H9 (cell line): ENCODE measurements at regions not wholly inside any gene's neighbourhood (a gene's known extent, or its start where the extent isn't known, plus 50 kb on each side); places are given as distances from the start of the nearest gene placed in this dataset.

Experiments
- DNase-seq: peaks from one replicate; pipeline ENCODE4 v3.0.0-alpha.2; 2017
- H2AFZ ChIP-seq: one replicate; pipeline ENCODE4 v1.6.1; 2013; ENCODE audit warnings: mild to moderate bottlenecking, low read length, control low read depth, moderate library complexity
- H2AK5ac ChIP-seq: 2 replicates; pipeline ENCODE4 v1.6.1; 2013; ENCODE audit warnings: low read length, control low read depth, mixed read lengths; ENCODE audit not compliant: insufficient read length
- H2BK120ac ChIP-seq: one replicate; pipeline ENCODE4 v1.6.1; 2013; ENCODE audit warnings: low read depth, mild to moderate bottlenecking, low read length, control low read depth, inconsistent platforms; ENCODE audit not compliant: poor library complexity, severe bottlenecking
- H2BK12ac ChIP-seq: 2 replicates; pipeline ENCODE4 v1.6.1; 2013; ENCODE audit warnings: low read length, control low read depth, mixed read lengths, low read depth; ENCODE audit not compliant: insufficient read length
- H2BK15ac ChIP-seq: 2 replicates; pipeline ENCODE4 v1.6.1; 2013; ENCODE audit warnings: low read depth, low read length, control low read depth
- H2BK20ac ChIP-seq: one replicate; pipeline ENCODE4 v1.6.1; 2013; ENCODE audit warnings: low read depth, mild to moderate bottlenecking, low read length, control low read depth, inconsistent platforms; ENCODE audit not compliant: poor library complexity, severe bottlenecking
- H2BK5ac ChIP-seq: 2 replicates; pipeline ENCODE4 v1.6.1; 2013; ENCODE audit warnings: low read length, control low read depth, mixed read lengths; ENCODE audit not compliant: insufficient read length
- H3K14ac ChIP-seq: 2 replicates; pipeline ENCODE4 v1.6.1; 2013; ENCODE audit warnings: low read length, control low read depth; ENCODE audit not compliant: insufficient read depth
- H3K18ac ChIP-seq: 2 replicates; pipeline ENCODE4 v1.6.1; 2013; ENCODE audit warnings: low read depth, mild to moderate bottlenecking, mixed read lengths, low read length, control low read depth; ENCODE audit not compliant: insufficient read length
- H3K23ac ChIP-seq: 2 replicates; pipeline ENCODE4 v1.6.1; 2013; ENCODE audit warnings: low read length, control low read depth, mixed read lengths, low read depth; ENCODE audit not compliant: insufficient read length
- H3K23me2 ChIP-seq: 2 replicates; pipeline ENCODE4 v1.6.1; 2013; ENCODE audit warnings: low read depth, mild to moderate bottlenecking, mixed read lengths, low read length, control low read depth; ENCODE audit not compliant: insufficient read length, poor library complexity, severe bottlenecking
- H3K27ac ChIP-seq: 2 replicates; pipeline ENCODE4 v1.5.1; 2013; ENCODE audit warnings: low read length, control low read depth, mixed read lengths, low read depth; ENCODE audit not compliant: insufficient read length
- H3K27me3 ChIP-seq: 2 replicates; pipeline ENCODE4 v1.6.1; 2013; ENCODE audit warnings: low read length, control low read depth, inconsistent platforms; ENCODE audit not compliant: insufficient read depth
- H3K4ac ChIP-seq: 2 replicates; pipeline ENCODE4 v1.6.1; 2013; ENCODE audit warnings: low read depth, mild to moderate bottlenecking, control low read depth, inconsistent platforms, low read length, moderate library complexity
- H3K4me1 ChIP-seq: 2 replicates; pipeline ENCODE4 v1.6.1; 2013; ENCODE audit warnings: low read length, control low read depth, inconsistent platforms; ENCODE audit not compliant: insufficient read depth
- H3K4me2 ChIP-seq: 2 replicates; pipeline ENCODE4 v1.6.1; 2013; ENCODE audit warnings: low read length, control low read depth, mixed read lengths; ENCODE audit not compliant: insufficient read length, insufficient read depth
- H3K56ac ChIP-seq: 2 replicates; pipeline ENCODE4 v1.6.1; 2013; ENCODE audit warnings: low read depth, mild to moderate bottlenecking, mixed read lengths, low read length, control low read depth; ENCODE audit not compliant: insufficient read length
- H3K79me1 ChIP-seq: 2 replicates; pipeline ENCODE4 v1.6.1; 2013; ENCODE audit warnings: low read depth, mild to moderate bottlenecking, moderate library complexity, low read length, control low read depth, inconsistent platforms; ENCODE audit not compliant: insufficient read depth, poor library complexity, severe bottlenecking
- H3K79me2 ChIP-seq: 2 replicates; pipeline ENCODE4 v1.6.1; 2013; ENCODE audit warnings: low read length, control low read depth, inconsistent platforms; ENCODE audit not compliant: insufficient read depth
- H3K9ac ChIP-seq: 2 replicates; pipeline ENCODE4 v1.6.1; 2013; ENCODE audit warnings: low read length, control low read depth, mixed read lengths; ENCODE audit not compliant: insufficient read length; ENCODE audit errors: extremely low read depth
- H3K9me3 ChIP-seq: one replicate; pipeline ENCODE4 v1.6.1; 2013; ENCODE audit warnings: low read depth, low read length, inconsistent platforms; ENCODE audit not compliant: control insufficient read depth
- H3T11ph ChIP-seq: one replicate; pipeline ENCODE4 v1.6.1; 2013; ENCODE audit warnings: mild to moderate bottlenecking, low read length, control low read depth, inconsistent platforms
- H4K20me1 ChIP-seq: one replicate; pipeline ENCODE4 v1.6.1; 2013; ENCODE audit not compliant: control insufficient read depth, insufficient read length, insufficient read depth
- H4K5ac ChIP-seq: 2 replicates; pipeline ENCODE4 v1.6.1; 2013; ENCODE audit warnings: low read depth, mild to moderate bottlenecking, mixed read lengths, low read length, control low read depth; ENCODE audit not compliant: insufficient read length
- H4K8ac ChIP-seq: replicated peaks from 2 replicates; pipeline ENCODE4 v1.6.1; 2013; ENCODE audit warnings: low read length, control low read depth, mixed read lengths, low read depth; ENCODE audit not compliant: insufficient read length
- H4K91ac ChIP-seq: 2 replicates; pipeline ENCODE4 v1.6.1; 2013; ENCODE audit warnings: low read depth, mild to moderate bottlenecking, moderate library complexity, mixed read lengths, low read length, control low read depth; ENCODE audit not compliant: insufficient read length
- H3K27ac Mint-ChIP-seq, 3 experiments: 2 replicates in 2 of 3; 3 replicates in 1 of 3; pipeline ENCODE4 v1.8.0; 2020 to 2021; ENCODE audit warnings: mixed read lengths in 3 of 3, mild to moderate bottlenecking in 1 of 3, moderate library complexity in 1 of 3
- H3K27me3 Mint-ChIP-seq: 2 replicates; pipeline ENCODE4 v1.8.0; 2021; ENCODE audit warnings: low read depth, mild to moderate bottlenecking, moderate library complexity, mixed read lengths
- H3K36me3 Mint-ChIP-seq, 3 experiments: 2 replicates in 2 of 3; 3 replicates in 1 of 3; pipeline ENCODE4 v1.8.0; 2020 to 2021; ENCODE audit warnings: low read depth in 3 of 3, mixed read lengths in 3 of 3; ENCODE audit not compliant: insufficient read depth in 1 of 3
- H3K4me1 Mint-ChIP-seq, 2 experiments: 2 replicates each; pipeline ENCODE4 v1.8.0; 2020; ENCODE audit warnings: mixed read lengths in 2 of 2
- H3K4me3 Mint-ChIP-seq, 2 experiments: 2 replicates in 1 of 2; 3 replicates in 1 of 2; pipeline ENCODE4 v1.8.0; 2020 to 2021; ENCODE audit warnings: mild to moderate bottlenecking in 2 of 2, mixed read lengths in 2 of 2, moderate library complexity in 1 of 2
- H3K9me3 Mint-ChIP-seq, 2 experiments: 2 replicates in 1 of 2; 3 replicates in 1 of 2; pipeline ENCODE4 v1.8.0; 2020; ENCODE audit warnings: mild to moderate bottlenecking in 2 of 2, mixed read lengths in 2 of 2, moderate library complexity in 1 of 2
- CTCF ChIP-seq: fragments of 200-600 bp; sonication (generic); conservative IDR thresholded peaks from 3 replicates; pipeline ENCODE4 v1.8.0; 2021; ENCODE audit warnings: antibody characterized with exemption, mild to moderate bottlenecking
- WGBS: extraction: QIAGEN DNeasy Blood & Tissue Kit; methylation state at CpG from one replicate; pipeline ENCODE4 v1.1.7; 2013; ENCODE audit warnings: missing lambda C conversion rate, low lambda C conversion rate, mixed read lengths; ENCODE audit not compliant: insufficient read length; ENCODE audit errors: extremely low coverage; 5-methylcytosine and 5-hydroxymethylcytosine counted together

DNA sequence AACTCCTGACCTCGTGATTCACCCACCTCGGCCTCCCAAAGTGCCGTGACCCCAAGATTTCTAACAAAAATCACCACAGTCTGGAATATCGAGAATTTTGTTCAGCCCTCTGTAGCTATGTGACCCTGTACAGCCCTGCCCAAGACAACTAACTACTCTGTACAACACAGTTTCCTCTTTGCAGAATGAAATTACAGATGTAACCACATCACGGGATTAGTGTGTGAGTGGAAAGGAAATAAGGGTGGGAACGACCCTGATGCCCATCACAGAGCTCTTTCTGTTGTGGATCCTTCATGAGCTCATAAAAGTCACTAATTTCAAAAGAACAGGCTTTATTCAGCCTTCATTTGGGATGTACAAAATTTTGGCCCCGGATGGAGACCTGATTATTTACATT is 50.5 kb upstream of the KRR1 start:
- no peak overlapping the region for H4K91ac ChIP-seq
- H3K23me2 ChIP-seq = no peaks in the 10 kb centered on the region
- H3K23ac ChIP-seq = no peak overlapping the region
- H2AFZ ChIP-seq = no peak overlapping the region
- no peak overlapping the region for H3K56ac ChIP-seq
- H3K9me3 ChIP-seq = peaks cover 16% of the 10 kb centered on the region
- no peaks in the 10 kb centered on the region; the same call in none of the 2 replicates for H3K27me3 Mint-ChIP-seq
- no peaks in the 10 kb centered on the region for H3K79me1 ChIP-seq
- H3K9me3 Mint-ChIP-seq = peaks cover 21 to 22% of the 10 kb centered on the region in 2 experiments
- WGBS = no CpG with 5 or more reads among the region's 7 CpGs
- no peak overlapping the region for H3K4me2 ChIP-seq
- H3K9ac ChIP-seq = no peak overlapping the region
- no peak overlapping the region for H2BK120ac ChIP-seq
- no peak overlapping the region for H4K5ac ChIP-seq
- no peak overlapping the region for H3T11ph ChIP-seq
- H4K8ac ChIP-seq = no peak overlapping the region
- H2AK5ac ChIP-seq = no peak overlapping the region
- no peak for DNase-seq
- no peak overlapping the region; a peak in 1 of 7 replicates for H3K27ac Mint-ChIP-seq
- H3K18ac ChIP-seq = no peak overlapping the region
- H3K4ac ChIP-seq = no peak overlapping the region
- H3K4me1 Mint-ChIP-seq = peaks cover 8 to 9% of the 10 kb centered on the region in 2 experiments
- peaks cover 15 to 25% (median 17%) of the 10 kb centered on the region in 3 experiments for H3K36me3 Mint-ChIP-seq
- no peaks in the 10 kb centered on the region for H4K20me1 ChIP-seq
- no peaks in the 10 kb centered on the region for H3K27me3 ChIP-seq
- no peaks in the 10 kb centered on the region for H3K4me1 ChIP-seq
- no peak overlapping the region for H2BK5ac ChIP-seq
- no peaks in the 10 kb centered on the region for H3K79me2 ChIP-seq
- H3K4me3 Mint-ChIP-seq = no peak overlapping the region
- no peak for TF ChIP-seq CTCF
- no peak overlapping the region for H2BK15ac ChIP-seq
- no peak overlapping the region for H2BK12ac ChIP-seq
- no peak overlapping the region for H2BK20ac ChIP-seq
- H3K14ac ChIP-seq = no peak overlapping the region
- H3K27ac ChIP-seq = no peak overlapping the region
